ENCODE measurements at regions not wholly inside any gene's neighbourhood (a gene's known extent, or its start where the extent isn't known, plus 50 kb on each side); places are given as distances from the start of the nearest gene placed in this dataset.

DNA sequence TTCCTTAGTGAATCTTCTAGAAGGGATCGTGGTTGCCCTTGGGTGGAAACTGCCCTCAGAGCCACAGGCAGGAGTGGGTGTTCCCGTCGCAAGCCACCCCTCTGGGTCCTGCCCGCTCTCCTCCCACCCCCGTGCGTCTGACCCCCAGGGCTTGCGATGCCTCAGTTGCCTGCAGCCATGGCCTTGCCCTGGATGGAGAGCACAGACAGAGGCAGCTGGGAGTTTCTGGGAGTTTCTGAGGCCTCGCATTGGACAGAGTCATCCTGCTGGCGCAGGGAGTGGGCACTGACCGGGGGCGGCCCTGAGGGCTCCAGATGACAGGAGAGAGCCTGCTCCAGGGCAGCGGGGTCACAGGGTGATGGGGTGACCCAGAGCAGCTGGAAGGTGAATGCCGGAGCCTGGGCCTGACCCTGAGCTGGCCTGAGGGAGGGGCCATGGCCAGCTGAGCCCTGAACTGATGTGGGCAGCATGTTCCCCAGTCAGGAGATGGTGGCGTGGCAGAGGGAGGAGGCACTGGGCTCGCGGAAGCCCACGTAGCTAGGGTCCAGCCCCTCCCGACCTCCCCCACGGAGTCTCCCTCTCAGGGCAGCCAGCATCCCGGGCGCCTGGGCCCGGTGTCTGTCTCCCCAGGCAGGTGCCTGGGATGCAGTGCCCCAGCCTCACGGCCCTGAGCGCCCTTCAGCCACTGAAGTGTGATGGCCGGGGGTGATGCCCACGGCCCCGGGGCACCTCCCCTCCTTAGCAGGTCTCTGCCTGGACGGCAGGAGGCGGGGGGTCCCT lies 1236.2 kb downstream of the BRD1 start:
- no peak for DNase-seq (ENCODE audit: low spot score)
- no peak overlapping the region for H3K4me3 ChIP-seq
- no peak overlapping the region for H3K27ac ChIP-seq
- no peak for TF ChIP-seq CTCF (IDR thresholded peaks at IDR 0.05)

- DNase-seq (ENCODE audit: low spot score) = no peak
- Histone ChIP-seq H3K4me3 (no peak overlapping the region), H3K27ac (no peak overlapping the region)
- TF ChIP-seq CTCF (IDR thresholded peaks at IDR 0.05) = no peak
Observed at GRCh38 chr22:48589901-48590300, 1237.8 kb downstream of the BRD1 start.

DNA sequence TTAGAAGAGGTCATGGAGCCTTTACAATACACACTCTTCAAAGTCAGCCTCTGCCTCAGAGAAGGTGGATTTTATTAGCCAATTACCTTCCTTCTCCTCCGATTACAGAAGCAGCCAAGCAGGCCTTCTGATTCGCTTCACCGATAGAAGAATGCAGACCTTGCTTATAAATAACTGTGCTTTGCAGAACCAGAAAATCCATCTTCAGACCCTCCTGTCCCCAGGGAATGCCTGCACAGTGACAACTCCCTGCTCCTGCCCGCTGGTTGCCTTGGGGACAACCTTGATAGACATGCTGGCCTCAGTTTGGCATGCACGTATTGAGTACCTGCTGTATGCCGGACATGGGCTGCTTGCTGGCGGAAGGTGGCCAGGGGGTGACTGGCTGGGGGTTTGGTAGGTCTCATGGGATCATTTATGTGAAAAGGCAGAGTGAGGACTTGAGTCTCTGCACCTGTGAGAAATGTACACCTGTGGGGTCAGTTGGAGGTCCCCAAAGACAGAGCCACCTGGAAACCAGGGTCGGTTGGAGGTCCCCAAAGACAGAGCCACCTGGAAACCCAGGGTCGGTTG lies 1238.7 kb downstream of the BRD1 start:
- no peak for TF ChIP-seq CTCF (IDR thresholded peaks at IDR 0.05)
- no peak overlapping the region for H3K27ac ChIP-seq
- no peak overlapping the region for H3K4me3 ChIP-seq
- DNase-seq (ENCODE audit: low spot score) = no peak

- no peak for DNase-seq (ENCODE audit: low spot score)
- no peak for TF ChIP-seq CTCF (IDR thresholded peaks at IDR 0.05)
- Histone ChIP-seq H3K27ac (no peak overlapping the region), H3K4me3 (no peak overlapping the region)
Observed at GRCh38 chr22:48588151-48588877, 1239.4 kb downstream of the BRD1 start.

DNA sequence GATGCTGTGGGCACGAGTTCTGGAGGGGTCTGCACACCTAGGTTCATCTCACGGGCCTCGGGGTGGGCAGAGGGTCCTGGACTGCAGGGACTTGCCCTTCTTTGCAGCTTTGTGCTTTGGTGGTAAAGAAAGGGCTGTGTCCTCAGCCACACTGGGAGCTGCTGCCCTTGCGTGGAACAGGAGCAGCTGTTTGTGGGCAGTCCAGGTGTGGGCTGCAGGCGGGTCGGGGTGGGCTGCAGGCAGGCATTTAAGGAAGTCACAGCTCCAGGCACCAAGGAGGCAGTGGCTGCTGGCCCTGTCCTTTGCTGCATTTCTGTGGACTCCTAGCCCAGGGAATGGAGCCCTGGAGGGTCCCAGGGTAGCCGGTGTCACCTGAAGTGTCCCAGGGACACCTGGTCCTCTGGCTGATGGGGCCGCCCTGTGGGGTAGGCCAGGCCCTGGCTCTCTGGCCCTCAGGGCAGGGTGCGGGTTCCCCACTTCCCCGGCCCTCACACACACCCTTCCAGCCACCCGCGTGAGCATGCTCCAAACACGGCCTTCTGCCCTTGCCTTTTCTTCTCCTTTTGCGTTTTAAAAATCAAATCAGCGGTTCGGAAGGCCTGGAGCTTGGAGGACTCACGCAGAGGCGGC lies 1240.3 kb downstream of the BRD1 start:
- TF ChIP-seq CTCF (IDR thresholded peaks at IDR 0.05) = no peak
- Histone ChIP-seq H3K4me3 (no peak overlapping the region), H3K27ac (no peak overlapping the region)
- no peak for DNase-seq (ENCODE audit: low spot score)

- no peak for DNase-seq (ENCODE audit: low spot score)
- no peak for TF ChIP-seq CTCF (IDR thresholded peaks at IDR 0.05)
Observed at GRCh38 chr22:48586799-48587185, 1240.9 kb downstream of the BRD1 start.

More at GRCh38 chr22:48586799-48587185, 1240.9 kb downstream of the BRD1 start:
- Histone ChIP-seq H3K27ac (no peak overlapping the region), H3K4me3 (no peak overlapping the region)
